CD4-positive, CD25-positive, alpha-beta regulatory T cell (primary cell): ENCODE measurements at regions not wholly inside any gene's neighbourhood (a gene's known extent, or its start where the extent isn't known, plus 50 kb on each side); places are given as distances from the start of the nearest gene placed in this dataset.

Source experiments
- ATAC-seq, 2 donors: fragments of 150-1000 bp; cut with Tn5 transposase; one replicate each; pipeline ENCODE4 v1.10.0; 2021; ENCODE audit warnings: low read depth in 2 of 2, moderate number of reproducible peaks in 2 of 2, moderate library complexity in 1 of 2
- DNase-seq, 3 donors: peaks; one replicate each; pipeline versions ENCODE4 v3.0.0 to v3.0.0-alpha.2; 2012 to 2022; ENCODE audit warnings: mixed read lengths in 1 of 3
- H3K27ac ChIP-seq: one replicate; pipeline ENCODE4 v1.7.0; 2013; ENCODE audit warnings: mild to moderate bottlenecking, low read length; ENCODE audit not compliant: insufficient read depth, poor library complexity, severe bottlenecking
- H3K27me3 ChIP-seq: one replicate; pipeline ENCODE4 v1.7.0; 2013; ENCODE audit warnings: low read length; ENCODE audit not compliant: control insufficient read depth, insufficient read depth
- H3K36me3 ChIP-seq: one replicate; pipeline ENCODE4 v1.7.0; 2013; ENCODE audit warnings: mild to moderate bottlenecking, low read length, moderate library complexity; ENCODE audit not compliant: control insufficient read depth, insufficient read depth
- H3K4me1 ChIP-seq: 2 replicates; pipeline ENCODE4 v1.7.0; 2013; ENCODE audit warnings: mild to moderate bottlenecking, low read length; ENCODE audit not compliant: insufficient read depth, control insufficient read depth, poor library complexity, severe bottlenecking
- H3K4me3 ChIP-seq: one replicate; pipeline ENCODE4 v1.7.0; 2013; ENCODE audit warnings: low read depth, mild to moderate bottlenecking, low read length, moderate library complexity
- H3K9me3 ChIP-seq, 2 experiments: 1 replicate in 1 of 2; 2 replicates in 1 of 2; pipeline ENCODE4 v1.7.0; 2013; ENCODE audit warnings: low read length in 2 of 2, mild to moderate bottlenecking in 1 of 2, moderate library complexity in 1 of 2; ENCODE audit not compliant: control insufficient read depth in 2 of 2
- H3K27ac Mint-ChIP-seq, 3 donors: one replicate each; pipeline ENCODE4 v1.8.0; 2020 to 2022; ENCODE audit warnings: mild to moderate bottlenecking in 3 of 3, mixed read lengths in 3 of 3, moderate library complexity in 2 of 3
- H3K27me3 Mint-ChIP-seq: one replicate; pipeline ENCODE4 v1.8.0; 2022; ENCODE audit warnings: mild to moderate bottlenecking, mixed read lengths
- H3K36me3 Mint-ChIP-seq: one replicate; pipeline ENCODE4 v1.8.0; 2020; ENCODE audit warnings: mixed read lengths
- H3K4me1 Mint-ChIP-seq, 4 donors: one replicate each; pipeline ENCODE4 v1.8.0; 2020 to 2022; ENCODE audit warnings: mixed read lengths in 4 of 4, mild to moderate bottlenecking in 1 of 4
- H3K4me3 Mint-ChIP-seq, 4 donors: one replicate each; pipeline ENCODE4 v1.8.0; 2020 to 2022; ENCODE audit warnings: mild to moderate bottlenecking in 4 of 4, mixed read lengths in 4 of 4, moderate library complexity in 3 of 4
- H3K9me3 Mint-ChIP-seq, 7 donors: one replicate each; pipeline ENCODE4 v1.8.0; 2020 to 2022; ENCODE audit warnings: mixed read lengths in 7 of 7, mild to moderate bottlenecking in 3 of 7, moderate library complexity in 2 of 7

- Mint-ChIP-seq H3K4me1 (no peaks in the 10 kb centered on the region), H3K36me3 (no peaks in the 10 kb centered on the region), H3K27ac (no peak overlapping the region), H3K9me3 (peaks cover 0 to 9% (median 1%) of the 10 kb centered on the region in 7 donors), H3K4me3 (no peak overlapping the region), H3K27me3 (no peaks in the 10 kb centered on the region)
- H3K9me3 ChIP-seq: no peaks in the 10 kb centered on the region
- H3K4me1 ChIP-seq: no peaks in the 10 kb centered on the region
- DNase-seq (no peak), ATAC-seq (no peak)
- H3K36me3 ChIP-seq: no peaks in the 10 kb centered on the region
- H3K27me3 ChIP-seq: no peaks in the 10 kb centered on the region
- no peak overlapping the region for H3K27ac ChIP-seq
- H3K4me3 ChIP-seq: no peak overlapping the region
Measured at GRCh38 chr1:78385744-78386462, 104.9 kb upstream of the PTGFR start.

- no peak for ATAC-seq
- no peaks in the 10 kb centered on the region for H3K4me1 Mint-ChIP-seq
- H3K4me1 ChIP-seq: no peaks in the 10 kb centered on the region
- H3K9me3 ChIP-seq: no peaks in the 10 kb centered on the region
- no peak overlapping the region for H3K27ac ChIP-seq
- peaks cover 0 to 8% (median 3%) of the 10 kb centered on the region in 7 donors for H3K9me3 Mint-ChIP-seq
- no peaks in the 10 kb centered on the region for H3K36me3 ChIP-seq
- no peaks in the 10 kb centered on the region for H3K36me3 Mint-ChIP-seq
- no peak overlapping the region for H3K4me3 Mint-ChIP-seq
- H3K27me3 Mint-ChIP-seq: no peaks in the 10 kb centered on the region
- DNase-seq: no peak
- no peak overlapping the region for H3K4me3 ChIP-seq
- H3K27ac Mint-ChIP-seq: peak overlapping the region in 1 of 3 donors; percentile 2
- H3K27me3 ChIP-seq: no peaks in the 10 kb centered on the region
Measured at GRCh38 chr1:78387201-78387600, 103.6 kb upstream of the PTGFR start.

GRCh38 chr1:78387871-78388270 is 102.9 kb upstream of the PTGFR start:
- no peaks in the 10 kb centered on the region for H3K36me3 Mint-ChIP-seq

DNA sequence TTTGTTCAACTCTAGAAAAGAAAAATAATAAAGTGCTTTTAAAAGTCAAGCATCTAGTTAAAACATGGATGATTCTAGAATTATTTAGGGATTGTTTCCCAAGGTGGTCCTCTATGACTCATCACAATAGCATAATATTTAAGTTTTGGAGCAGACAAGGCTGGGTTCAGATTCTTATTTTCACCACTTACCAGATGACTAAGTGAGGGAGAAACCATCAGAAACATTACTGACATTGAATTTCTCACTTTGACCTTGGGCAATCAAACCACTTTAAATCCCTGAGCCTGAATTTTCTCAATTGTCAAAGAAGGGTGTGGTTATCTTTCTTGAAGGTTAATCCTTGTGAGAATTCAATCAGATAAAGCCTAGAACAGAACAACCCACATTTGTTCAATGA is 102.5 kb upstream of the PTGFR start:
- H3K4me3 ChIP-seq: no peak overlapping the region
- H3K27ac ChIP-seq: no peak overlapping the region
- peaks cover 0 to 11% (median 3%) of the 10 kb centered on the region in 7 donors for H3K9me3 Mint-ChIP-seq
- no peaks in the 10 kb centered on the region for H3K27me3 ChIP-seq
- H3K4me3 Mint-ChIP-seq: no peak overlapping the region
- H3K4me1 ChIP-seq: no peaks in the 10 kb centered on the region
- H3K27me3 Mint-ChIP-seq: no peaks in the 10 kb centered on the region
- ATAC-seq: no peak
- DNase-seq: no peak
- no peaks in the 10 kb centered on the region for H3K36me3 ChIP-seq
- no peaks in the 10 kb centered on the region for H3K4me1 Mint-ChIP-seq
- H3K9me3 ChIP-seq: no peaks in the 10 kb centered on the region
- H3K36me3 Mint-ChIP-seq: no peaks in the 10 kb centered on the region
- no peak overlapping the region for H3K27ac Mint-ChIP-seq

More at GRCh38 chr1:78387871-78388270, 102.9 kb upstream of the PTGFR start:
- no peaks in the 10 kb centered on the region for H3K4me1 Mint-ChIP-seq
- no peaks in the 10 kb centered on the region for H3K27me3 ChIP-seq
- no peak for ATAC-seq
- no peak overlapping the region for H3K27ac Mint-ChIP-seq
- no peaks in the 10 kb centered on the region for H3K9me3 ChIP-seq
- H3K4me3 ChIP-seq: no peak overlapping the region
- no peaks in the 10 kb centered on the region for H3K36me3 ChIP-seq
- peaks cover 0 to 8% (median 3%) of the 10 kb centered on the region in 7 donors for H3K9me3 Mint-ChIP-seq
- H3K27ac ChIP-seq: no peak overlapping the region
- no peak overlapping the region for H3K4me3 Mint-ChIP-seq
- DNase-seq: no peak
- no peaks in the 10 kb centered on the region for H3K4me1 ChIP-seq
- H3K27me3 Mint-ChIP-seq: no peaks in the 10 kb centered on the region

DNA sequence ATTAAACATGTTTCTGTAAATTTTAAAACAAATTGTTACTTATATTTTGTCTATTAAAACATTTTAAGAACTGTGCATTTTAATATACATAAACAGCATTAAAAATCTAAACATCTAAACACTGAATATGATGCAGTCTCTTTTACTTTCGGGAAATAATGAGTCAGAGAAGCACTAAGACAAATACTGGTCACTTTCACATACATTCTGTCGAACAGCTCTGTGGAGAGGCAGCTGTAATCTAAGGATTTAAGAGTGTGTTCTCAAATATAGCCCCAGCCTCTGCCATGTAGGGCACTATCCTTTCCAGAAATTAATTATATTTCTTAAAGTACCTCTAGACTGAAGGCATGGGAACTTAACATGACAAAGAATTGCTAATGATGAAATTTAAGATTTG is 89.6 kb upstream of the PTGFR start:
- ATAC-seq: no peak
- H3K36me3 ChIP-seq: no peaks in the 10 kb centered on the region
- Mint-ChIP-seq H3K27me3 (no peaks in the 10 kb centered on the region), H3K27ac (no peak overlapping the region), H3K9me3 (peaks cover 0 to 2% (median 0%) of the 10 kb centered on the region in 7 donors), H3K4me1 (no peaks in the 10 kb centered on the region), H3K4me3 (no peak overlapping the region), H3K36me3 (no peaks in the 10 kb centered on the region)
- H3K4me3 ChIP-seq: no peak overlapping the region
- DNase-seq: no peak
- no peak overlapping the region for H3K27ac ChIP-seq
- no peaks in the 10 kb centered on the region for H3K4me1 ChIP-seq
- H3K9me3 ChIP-seq: no peaks in the 10 kb centered on the region
- H3K27me3 ChIP-seq: no peaks in the 10 kb centered on the region

GRCh38 chr1:78408192-78408591 is 82.6 kb upstream of the PTGFR start:
- Mint-ChIP-seq H3K9me3 (peaks cover 0 to 4% (median 0%) of the 10 kb centered on the region in 7 donors), H3K27ac (no peak overlapping the region), H3K4me1 (no peaks in the 10 kb centered on the region), H3K36me3 (no peaks in the 10 kb centered on the region), H3K27me3 (peaks cover 4% of the 10 kb centered on the region), H3K4me3 (no peak overlapping the region)
- Histone ChIP-seq H3K27me3 (no peaks in the 10 kb centered on the region), H3K4me3 (no peak overlapping the region), H3K4me1 (no peaks in the 10 kb centered on the region), H3K27ac (no peak overlapping the region), H3K36me3 (no peaks in the 10 kb centered on the region), H3K9me3 (no peaks in the 10 kb centered on the region)
- ATAC-seq (no peak), DNase-seq (no peak)

DNA sequence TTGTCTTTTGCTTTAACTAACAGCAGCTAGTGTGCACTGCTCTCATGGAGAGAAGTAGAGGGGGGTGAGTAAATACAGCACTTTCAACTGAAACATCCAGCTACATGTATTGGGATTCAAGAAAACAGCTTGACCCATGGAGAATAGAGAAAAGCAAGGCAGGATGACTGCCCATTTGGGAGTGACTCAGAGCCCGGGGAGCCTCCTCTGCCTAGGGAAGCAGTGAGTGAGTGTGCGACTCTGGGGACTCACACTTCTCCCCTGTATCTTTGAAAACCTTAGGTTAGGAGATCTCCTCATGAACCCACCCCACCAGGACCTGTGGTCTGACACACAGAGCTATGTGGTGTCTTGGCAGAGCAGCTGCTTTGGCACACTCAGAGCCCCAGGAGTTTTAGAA is 82.0 kb upstream of the PTGFR start:
- ATAC-seq: no peak
- Histone ChIP-seq H3K4me1 (no peaks in the 10 kb centered on the region), H3K4me3 (no peak overlapping the region), H3K27me3 (no peaks in the 10 kb centered on the region), H3K9me3 (no peaks in the 10 kb centered on the region), H3K27ac (no peak overlapping the region), H3K36me3 (no peaks in the 10 kb centered on the region)
- Mint-ChIP-seq H3K9me3 (peaks cover 0 to 4% (median 0%) of the 10 kb centered on the region in 7 donors), H3K27me3 (peaks cover 4% of the 10 kb centered on the region), H3K4me1 (no peaks in the 10 kb centered on the region), H3K36me3 (no peaks in the 10 kb centered on the region), H3K4me3 (no peak overlapping the region), H3K27ac (no peak overlapping the region)
- no peak for DNase-seq

DNA sequence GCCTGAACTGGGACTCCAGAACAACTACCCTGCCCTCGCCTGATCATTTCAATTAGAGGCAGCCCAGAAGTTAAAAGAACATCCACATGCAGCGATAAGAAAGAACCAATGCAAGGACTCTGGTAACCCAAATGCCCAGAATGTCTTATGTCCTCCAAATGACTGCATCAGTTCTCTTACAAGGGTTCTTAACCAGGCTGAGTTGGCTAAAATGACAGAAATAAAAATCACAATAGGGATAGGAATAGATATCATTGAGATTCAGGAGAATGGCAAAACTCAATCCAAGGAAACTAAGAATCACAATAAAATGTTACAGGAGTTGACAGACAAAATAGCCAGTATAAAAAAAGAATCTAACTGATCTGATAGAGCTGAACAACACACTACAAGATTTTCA is 80.1 kb upstream of the PTGFR start:
- H3K9me3 ChIP-seq: no peaks in the 10 kb centered on the region
- no peaks in the 10 kb centered on the region for H3K27me3 ChIP-seq
- H3K4me1 ChIP-seq: no peaks in the 10 kb centered on the region
- no peaks in the 10 kb centered on the region for H3K4me1 Mint-ChIP-seq
- H3K36me3 Mint-ChIP-seq: no peaks in the 10 kb centered on the region
- peaks cover 0 to 4% (median 0%) of the 10 kb centered on the region in 7 donors for H3K9me3 Mint-ChIP-seq
- no peak overlapping the region for H3K4me3 Mint-ChIP-seq
- no peak for ATAC-seq
- no peak overlapping the region for H3K4me3 ChIP-seq
- no peak overlapping the region for H3K27ac ChIP-seq
- H3K27ac Mint-ChIP-seq: no peak overlapping the region
- H3K36me3 ChIP-seq: no peaks in the 10 kb centered on the region
- H3K27me3 Mint-ChIP-seq: peaks cover 4% of the 10 kb centered on the region
- no peak for DNase-seq
